Thoracic aorta (tissue), 2 donors: ENCODE measurements at regions not wholly inside any gene's neighbourhood (a gene's known extent, or its start where the extent isn't known, plus 50 kb on each side); places are given as distances from the start of the nearest gene placed in this dataset.

ENCODE experiments used
- ATAC-seq: fragments of 150-250 bp; one replicate; pipeline ENCODE4 v1.8.0; 2017; ENCODE audit warnings: low read depth; ENCODE audit not compliant: insufficient number of reproducible peaks, low FRiP score
- DNase-seq: peaks from one replicate; pipeline ENCODE4 v3.0.0-alpha.2; 2020; ENCODE audit warnings: low spot score
- H3K27ac ChIP-seq, 2 donors: fragments of 200-600 bp; sonication (generic); 1 replicate in 1 of 2; 2 replicates in 1 of 2; pipeline ENCODE4 v1.5.1; 2016; ENCODE audit warnings: mild to moderate bottlenecking in 2 of 2, moderate library complexity in 2 of 2
- H3K27me3 ChIP-seq: fragments of 200-600 bp; sonication (generic); replicated peaks from 2 replicates; pipeline ENCODE4 v1.6.0; 2016; ENCODE audit warnings: mild to moderate bottlenecking; ENCODE audit not compliant: insufficient read depth
- H3K36me3 ChIP-seq: fragments of 200-600 bp; sonication (generic); one replicate; pipeline ENCODE4 v1.5.1; 2016
- H3K4me1 ChIP-seq, 2 donors: fragments of 200-600 bp; sonication (generic); 1 replicate in 1 of 2; 2 replicates in 1 of 2; pipeline versions ENCODE4 v1.5.1 to v1.6.0; 2016; ENCODE audit warnings: low read depth in 2 of 2, mild to moderate bottlenecking in 1 of 2; ENCODE audit not compliant: control insufficient read depth in 1 of 2
- H3K4me3 ChIP-seq: fragments of 200-600 bp; sonication (generic); 2 replicates; pipeline ENCODE4 v1.5.1; 2016; ENCODE audit warnings: mild to moderate bottlenecking
- H3K9me3 ChIP-seq: fragments of 200-600 bp; sonication (generic); 2 replicates; pipeline ENCODE4 v1.5.1; 2016
- TF ChIP-seq, protein P1 (sequence below): fragments of 200-600 bp; sonication (generic); IDR thresholded peaks from one replicate; pipeline ENCODE4 v1.5.1; 2019; ENCODE audit warnings: antibody characterized with exemption

GRCh38 chr12:116389326-116389725, 111.8 kb upstream of the MED13L start:
- no peak overlapping the region for H3K4me3 ChIP-seq
- peak overlapping the region in 1 of 2 donors; percentile 18 for H3K27ac ChIP-seq
- H3K27me3 ChIP-seq: no peaks in the 10 kb centered on the region
- ATAC-seq (no peak), DNase-seq (no peak)
- peaks cover 5 to 46% of the 10 kb centered on the region in 2 donors for H3K4me1 ChIP-seq
- H3K36me3 ChIP-seq: no peaks in the 10 kb centered on the region
- TF ChIP-seq, protein P1, sequence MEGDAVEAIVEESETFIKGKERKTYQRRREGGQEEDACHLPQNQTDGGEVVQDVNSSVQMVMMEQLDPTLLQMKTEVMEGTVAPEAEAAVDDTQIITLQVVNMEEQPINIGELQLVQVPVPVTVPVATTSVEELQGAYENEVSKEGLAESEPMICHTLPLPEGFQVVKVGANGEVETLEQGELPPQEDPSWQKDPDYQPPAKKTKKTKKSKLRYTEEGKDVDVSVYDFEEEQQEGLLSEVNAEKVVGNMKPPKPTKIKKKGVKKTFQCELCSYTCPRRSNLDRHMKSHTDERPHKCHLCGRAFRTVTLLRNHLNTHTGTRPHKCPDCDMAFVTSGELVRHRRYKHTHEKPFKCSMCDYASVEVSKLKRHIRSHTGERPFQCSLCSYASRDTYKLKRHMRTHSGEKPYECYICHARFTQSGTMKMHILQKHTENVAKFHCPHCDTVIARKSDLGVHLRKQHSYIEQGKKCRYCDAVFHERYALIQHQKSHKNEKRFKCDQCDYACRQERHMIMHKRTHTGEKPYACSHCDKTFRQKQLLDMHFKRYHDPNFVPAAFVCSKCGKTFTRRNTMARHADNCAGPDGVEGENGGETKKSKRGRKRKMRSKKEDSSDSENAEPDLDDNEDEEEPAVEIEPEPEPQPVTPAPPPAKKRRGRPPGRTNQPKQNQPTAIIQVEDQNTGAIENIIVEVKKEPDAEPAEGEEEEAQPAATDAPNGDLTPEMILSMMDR: no peak
- no peaks in the 10 kb centered on the region for H3K9me3 ChIP-seq

DNA sequence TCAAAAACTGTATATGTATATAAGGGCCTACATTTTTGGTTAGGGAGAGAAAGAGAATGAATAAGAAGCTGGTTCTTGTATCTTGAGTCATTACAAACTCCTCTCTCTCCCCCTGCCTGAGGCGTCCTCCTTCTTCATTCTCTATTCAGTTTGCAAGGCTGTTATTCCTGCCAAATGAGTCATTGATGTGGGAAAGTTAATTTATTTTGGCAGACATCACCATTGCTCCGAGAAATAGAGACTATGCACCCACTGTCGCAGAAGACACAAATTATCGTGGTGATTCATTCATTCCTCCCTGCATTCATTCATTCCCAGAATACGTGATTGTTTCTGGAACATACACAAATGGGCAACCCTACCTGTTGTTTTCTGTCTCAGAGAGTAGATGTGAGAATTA, 112.5 kb upstream of the MED13L start:
- no peaks in the 10 kb centered on the region for H3K9me3 ChIP-seq
- no peaks in the 10 kb centered on the region for H3K27me3 ChIP-seq
- H3K4me3 ChIP-seq: no peak overlapping the region
- H3K36me3 ChIP-seq: no peaks in the 10 kb centered on the region
- TF ChIP-seq, protein P1: no peak
- H3K27ac ChIP-seq: peak overlapping the region in 1 of 2 donors; percentile 18
- ATAC-seq (peak; percentile 65), DNase-seq (no peak)
- peaks cover 5 to 39% of the 10 kb centered on the region in 2 donors for H3K4me1 ChIP-seq

DNA sequence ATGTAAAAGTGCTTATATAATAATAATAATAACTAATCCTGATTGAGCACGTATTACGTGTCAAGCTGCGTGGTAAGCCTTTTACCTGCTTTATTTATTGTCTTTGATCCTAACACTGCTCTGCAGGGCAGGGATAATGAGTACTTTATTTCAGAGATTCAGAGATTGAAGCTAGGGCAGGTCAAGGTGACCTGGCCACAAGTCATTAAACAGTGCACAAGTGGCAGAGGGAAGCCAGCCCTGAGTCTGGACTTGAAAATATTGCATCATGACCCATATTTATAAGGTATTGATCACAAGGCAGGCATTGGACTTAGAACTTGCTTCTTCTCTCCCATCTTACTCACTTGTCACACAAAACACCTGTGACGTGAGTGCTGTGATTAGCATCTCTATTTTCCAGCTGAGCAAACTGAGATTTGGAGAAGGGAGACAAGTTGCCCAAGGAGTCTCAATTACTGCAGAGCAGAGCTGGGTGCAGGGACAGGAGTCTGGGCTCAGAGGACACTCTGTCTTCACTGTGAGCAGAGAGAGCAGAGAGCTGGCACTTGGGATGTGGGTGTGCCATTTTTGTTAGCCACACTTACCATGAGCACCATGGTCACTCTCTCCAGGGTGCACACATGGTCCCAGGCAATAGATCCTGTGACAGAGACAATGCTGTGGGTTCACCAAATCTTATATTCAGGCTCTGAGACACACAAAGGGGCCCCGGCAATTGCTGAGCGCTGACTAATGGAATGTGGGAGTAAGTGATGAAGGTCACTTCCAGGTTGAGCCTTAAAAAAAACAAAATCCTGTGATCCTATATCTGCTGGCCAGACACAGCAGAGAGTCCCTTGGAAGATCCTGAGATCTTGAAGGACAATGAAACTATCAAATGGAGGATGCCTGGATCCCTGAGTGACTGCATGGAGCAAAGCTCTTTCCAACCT, 113.2 kb upstream of the MED13L start:
- Histone ChIP-seq H3K4me1 (peaks cover 5 to 32% of the 10 kb centered on the region in 2 donors), H3K9me3 (no peaks in the 10 kb centered on the region), H3K4me3 (no peak overlapping the region), H3K27me3 (no peaks in the 10 kb centered on the region), H3K27ac (no peak overlapping the region), H3K36me3 (no peaks in the 10 kb centered on the region)
- ATAC-seq (no peak), DNase-seq (no peak)
- TF ChIP-seq, protein P1: no peak

- peaks cover 5 to 30% of the 10 kb centered on the region in 2 donors for H3K4me1 ChIP-seq
- no peak for ATAC-seq
- TF ChIP-seq, protein P1: no peak
- no peak for DNase-seq
- H3K4me3 ChIP-seq: no peak overlapping the region
- peak overlapping the region in 1 of 2 donors; percentile 0 for H3K27ac ChIP-seq
- H3K36me3 ChIP-seq: no peaks in the 10 kb centered on the region
- no peaks in the 10 kb centered on the region for H3K27me3 ChIP-seq
- H3K9me3 ChIP-seq: no peaks in the 10 kb centered on the region
Observed at GRCh38 chr12:116391501-116391900, 114.0 kb upstream of the MED13L start.

DNA sequence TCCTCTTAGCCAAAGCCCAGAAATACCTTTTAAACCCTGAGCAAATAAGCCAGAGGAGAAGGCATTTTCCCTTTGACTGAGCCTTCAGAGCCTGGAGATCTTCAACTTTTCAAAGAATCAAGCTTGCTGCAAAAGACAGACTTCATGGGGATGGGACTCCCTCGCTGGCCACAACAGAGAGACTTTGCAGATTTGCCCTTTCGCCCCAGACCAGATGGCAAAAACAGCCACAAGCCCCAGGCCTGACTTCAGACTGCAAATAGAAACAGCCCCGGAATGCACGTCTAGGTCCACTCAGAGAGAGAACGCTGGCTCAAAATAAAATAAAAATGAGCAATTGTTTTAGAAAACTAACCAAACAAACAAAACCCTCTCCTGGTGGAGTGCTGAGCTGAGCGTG, 114.6 kb upstream of the MED13L start:
- no peaks in the 10 kb centered on the region for H3K36me3 ChIP-seq
- peaks cover 5 to 30% of the 10 kb centered on the region in 2 donors for H3K4me1 ChIP-seq
- no peak overlapping the region for H3K4me3 ChIP-seq
- no peak for DNase-seq
- ATAC-seq: no peak
- H3K27ac ChIP-seq: peak overlapping the region in 1 of 2 donors; percentile 0
- H3K9me3 ChIP-seq: no peaks in the 10 kb centered on the region
- H3K27me3 ChIP-seq: no peaks in the 10 kb centered on the region
- TF ChIP-seq, protein P1: no peak
